ENCODE measurements at regions not wholly inside any gene's neighbourhood (a gene's known extent, or its start where the extent isn't known, plus 50 kb on each side); places are given as distances from the start of the nearest gene placed in this dataset.

- in situ Hi-C loops (cut with MboI; ENCODE audit: low pct_unique_long_range_greater_than_20kb, low sequenced_read_pairs): loop anchor here (10.0 to 25.0 kb wide), 3 partner anchors 395 to 533 kb away; partner anchors contain the start of genes HMX2 and HMX3
- no peak for DNase-seq
Measured at GRCh38 chr10:123570051-123570897, 95.9 kb upstream of the GPR26 start.

DNA sequence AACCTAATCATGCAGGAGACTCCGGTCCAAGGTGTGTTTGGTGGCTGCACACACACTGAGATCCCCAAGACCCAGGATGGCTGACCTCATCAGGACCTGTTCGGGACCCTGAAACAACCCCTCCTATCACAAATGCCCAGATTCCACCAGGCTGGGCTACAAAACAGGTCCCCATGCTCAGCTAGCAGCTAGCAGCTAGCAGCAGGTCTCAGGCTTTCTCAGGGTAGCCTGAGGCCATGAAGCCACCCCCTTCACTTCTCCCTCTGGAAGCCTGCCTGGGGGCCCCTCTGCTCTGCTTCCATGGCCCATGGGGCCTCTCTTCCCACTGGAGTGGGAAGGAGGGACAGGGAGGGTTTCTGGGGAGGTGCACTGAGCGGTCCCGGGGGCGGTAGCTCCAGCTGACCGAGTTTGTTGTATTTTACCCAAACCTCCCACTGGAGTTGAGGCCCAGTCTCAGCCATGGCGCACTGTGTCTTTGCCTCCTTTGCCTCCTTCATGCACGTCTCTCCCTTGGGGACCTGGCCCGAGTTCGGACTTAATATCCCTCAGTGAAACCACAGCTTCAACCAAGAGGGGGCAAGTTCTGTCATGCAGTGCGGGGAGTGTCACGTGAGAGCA lies 95.1 kb upstream of the GPR26 start:
- in situ Hi-C loops (cut with MboI; ENCODE audit: low pct_unique_long_range_greater_than_20kb, low sequenced_read_pairs): loop anchor here (10.0 to 25.0 kb wide), 3 partner anchors 394 to 534 kb away; partner anchors contain the start of genes HMX2 and HMX3
- DNase-seq: no peak

GRCh38 chr10:123571978-123572377 lies 94.2 kb upstream of the GPR26 start:
- DNase-seq: no peak
- in situ Hi-C loops (cut with MboI; ENCODE audit: low pct_unique_long_range_greater_than_20kb, low sequenced_read_pairs): loop anchor here (10.0 to 25.0 kb wide), 3 partner anchors 393 to 535 kb away; partner anchors contain the start of genes HMX2 and HMX3

GRCh38 chr10:123573236-123574108 lies 92.7 kb upstream of the GPR26 start:
- in situ Hi-C loops (cut with MboI; ENCODE audit: low pct_unique_long_range_greater_than_20kb, low sequenced_read_pairs): loop anchor here (10.0 to 25.0 kb wide), 3 partner anchors 391 to 536 kb away; partner anchors contain the start of genes HMX2 and HMX3
- DNase-seq: peak; percentile 45

DNA sequence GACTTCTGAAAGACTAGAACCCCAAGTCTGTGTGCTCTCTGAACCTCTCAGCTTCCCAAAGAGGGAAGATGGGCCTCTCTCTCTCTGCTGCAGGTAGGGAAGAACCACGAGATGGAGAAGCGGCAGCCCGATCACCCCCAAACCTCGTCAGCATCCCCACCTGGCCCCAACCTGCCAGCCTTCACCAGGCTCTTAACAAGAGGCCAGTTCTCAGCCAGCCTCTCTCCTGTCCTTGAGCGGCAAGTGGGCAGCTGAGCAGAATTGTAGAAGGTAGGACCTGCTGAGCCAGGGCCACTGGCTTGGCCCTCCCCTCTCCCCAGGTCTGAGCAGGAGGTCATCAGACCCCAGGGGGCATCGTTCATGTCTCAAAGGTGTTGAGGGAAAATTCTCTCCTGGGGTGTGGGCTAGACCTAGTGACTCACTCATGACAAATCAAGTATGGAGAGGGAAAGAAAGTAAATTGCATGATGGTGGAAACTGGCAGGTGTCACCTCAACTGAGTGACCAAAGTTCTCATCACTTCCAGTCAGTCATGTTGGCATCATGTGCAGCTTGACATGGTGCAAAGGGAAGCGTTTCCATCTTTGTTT lies 92.0 kb upstream of the GPR26 start:
- in situ Hi-C loops (cut with MboI; ENCODE audit: low pct_unique_long_range_greater_than_20kb, low sequenced_read_pairs): loop anchor here (10.0 to 25.0 kb wide), 3 partner anchors 391 to 537 kb away; partner anchors contain the start of genes HMX2 and HMX3
- no peak for DNase-seq

GRCh38 chr10:123575105-123575504 lies 91.0 kb upstream of the GPR26 start:
- DNase-seq: no peak
- in situ Hi-C loops (cut with MboI; ENCODE audit: low pct_unique_long_range_greater_than_20kb, low sequenced_read_pairs): loop anchor here (10.0 to 25.0 kb wide), 2 partner anchors 390 to 812 kb away; no protein-coding TSS in a partner anchor

DNA sequence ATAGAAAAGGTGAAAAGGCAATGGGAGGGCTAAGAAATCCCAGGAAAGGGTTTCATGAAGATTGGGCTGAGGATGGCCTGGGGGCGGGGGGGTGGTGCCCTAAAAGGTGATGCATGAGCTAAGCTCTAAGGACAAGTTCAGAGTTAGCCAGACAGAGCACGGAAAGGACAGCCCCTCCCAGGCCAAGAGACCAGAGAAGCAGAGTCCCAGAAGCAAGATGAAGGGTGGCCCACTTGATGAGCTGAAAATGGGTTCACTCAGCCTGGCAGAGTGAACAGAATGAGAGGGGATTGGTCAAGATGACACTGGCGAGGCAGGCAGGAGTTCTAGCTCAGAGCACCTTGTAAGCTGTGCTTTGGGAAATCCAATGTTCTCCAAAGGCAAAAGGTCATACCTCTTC lies 89.4 kb upstream of the GPR26 start:
- DNase-seq: no peak
- in situ Hi-C loops (cut with MboI; ENCODE audit: low pct_unique_long_range_greater_than_20kb, low sequenced_read_pairs): loop anchor here (10.0 to 25.0 kb wide), 2 partner anchors 388 to 811 kb away; no protein-coding TSS in a partner anchor

DNA sequence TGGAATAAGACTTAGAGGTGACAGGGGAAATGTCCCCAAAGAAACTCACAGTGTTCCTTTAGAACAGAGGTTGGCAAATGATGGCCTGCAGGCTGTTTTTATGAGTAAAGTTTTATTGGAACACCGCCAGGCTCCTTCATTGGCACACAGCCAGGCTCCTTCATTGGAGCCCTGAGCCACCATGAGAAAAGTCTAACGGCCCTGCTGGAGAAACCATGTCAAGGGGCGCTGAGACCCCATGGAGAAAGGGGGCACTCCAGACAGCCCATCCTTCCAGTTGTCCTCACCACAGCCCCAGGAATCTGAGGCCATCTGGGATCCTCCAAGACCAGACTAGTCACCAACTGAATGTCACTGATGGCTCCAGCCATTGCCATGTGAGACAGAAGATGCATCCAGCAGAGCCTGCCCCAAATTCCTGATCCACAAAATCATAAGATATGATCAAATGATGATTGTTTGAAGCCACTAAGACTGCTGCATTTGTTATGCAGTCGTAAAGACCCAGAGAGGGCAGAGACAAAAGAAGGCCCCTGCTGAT lies 88.2 kb upstream of the GPR26 start:
- in situ Hi-C loops (cut with MboI; ENCODE audit: low pct_unique_long_range_greater_than_20kb, low sequenced_read_pairs): loop anchor here (10.0 to 25.0 kb wide), 2 partner anchors 387 to 809 kb away; no protein-coding TSS in a partner anchor
- DNase-seq: no peak

DNA sequence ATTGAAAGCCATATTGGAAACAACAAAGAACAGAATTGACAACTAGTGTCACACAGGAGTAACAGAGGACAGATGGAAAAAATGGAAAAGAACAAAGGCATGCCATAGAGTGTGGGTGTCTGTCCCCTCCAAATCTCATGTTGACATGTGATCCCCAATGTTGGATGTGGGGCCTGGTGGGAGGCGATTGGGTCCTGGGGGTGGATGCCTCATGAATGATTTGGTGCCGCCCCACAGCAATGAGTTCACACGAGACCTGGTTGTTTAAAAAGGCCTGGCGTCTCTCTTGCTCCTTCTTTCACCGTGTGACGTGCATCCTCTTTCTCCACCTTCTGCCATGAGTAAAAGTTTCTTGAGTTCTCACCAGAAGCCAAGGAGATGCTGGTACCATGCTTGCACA lies 87.4 kb upstream of the GPR26 start:
- DNase-seq: no peak
- in situ Hi-C loops (cut with MboI; ENCODE audit: low pct_unique_long_range_greater_than_20kb, low sequenced_read_pairs): loop anchor here (10.0 to 25.0 kb wide), 2 partner anchors 386 to 809 kb away; no protein-coding TSS in a partner anchor

DNA sequence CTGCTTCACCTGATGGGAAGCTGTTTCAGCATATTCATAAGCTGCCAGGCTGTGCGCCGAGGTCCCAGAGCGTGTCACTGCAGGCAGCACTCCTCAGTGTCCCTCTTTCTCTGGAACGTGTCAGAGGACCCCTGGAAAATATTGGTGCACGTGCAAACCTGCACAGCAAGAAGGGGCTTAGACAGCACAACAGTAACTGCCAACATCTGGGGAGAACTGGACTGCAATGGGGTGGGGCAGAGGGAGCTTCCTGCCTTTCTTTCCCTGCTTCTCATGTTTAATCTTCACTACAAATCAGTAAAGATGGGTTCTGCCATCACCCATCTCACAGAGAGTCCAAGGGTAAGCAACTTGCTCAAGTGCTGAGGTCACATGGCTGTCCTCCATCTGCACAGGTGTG lies 86.5 kb upstream of the GPR26 start:
- in situ Hi-C loops (cut with MboI; ENCODE audit: low pct_unique_long_range_greater_than_20kb, low sequenced_read_pairs): loop anchor here (10.0 to 25.0 kb wide), 2 partner anchors 385 to 808 kb away; no protein-coding TSS in a partner anchor
- no peak for DNase-seq

GRCh38 chr10:123580426-123580825 lies 85.7 kb upstream of the GPR26 start:
- in situ Hi-C loops (cut with MboI; ENCODE audit: low pct_unique_long_range_greater_than_20kb, low sequenced_read_pairs): loop anchor here (25.0 kb wide), 1 partner anchor 807 kb away; no protein-coding TSS in a partner anchor
- DNase-seq: no peak

GRCh38 chr10:123581656-123582055 lies 84.5 kb upstream of the GPR26 start:
- in situ Hi-C loops (cut with MboI; ENCODE audit: low pct_unique_long_range_greater_than_20kb, low sequenced_read_pairs): loop anchor here (25.0 kb wide), 1 partner anchor 806 kb away; no protein-coding TSS in a partner anchor
- DNase-seq: no peak

DNA sequence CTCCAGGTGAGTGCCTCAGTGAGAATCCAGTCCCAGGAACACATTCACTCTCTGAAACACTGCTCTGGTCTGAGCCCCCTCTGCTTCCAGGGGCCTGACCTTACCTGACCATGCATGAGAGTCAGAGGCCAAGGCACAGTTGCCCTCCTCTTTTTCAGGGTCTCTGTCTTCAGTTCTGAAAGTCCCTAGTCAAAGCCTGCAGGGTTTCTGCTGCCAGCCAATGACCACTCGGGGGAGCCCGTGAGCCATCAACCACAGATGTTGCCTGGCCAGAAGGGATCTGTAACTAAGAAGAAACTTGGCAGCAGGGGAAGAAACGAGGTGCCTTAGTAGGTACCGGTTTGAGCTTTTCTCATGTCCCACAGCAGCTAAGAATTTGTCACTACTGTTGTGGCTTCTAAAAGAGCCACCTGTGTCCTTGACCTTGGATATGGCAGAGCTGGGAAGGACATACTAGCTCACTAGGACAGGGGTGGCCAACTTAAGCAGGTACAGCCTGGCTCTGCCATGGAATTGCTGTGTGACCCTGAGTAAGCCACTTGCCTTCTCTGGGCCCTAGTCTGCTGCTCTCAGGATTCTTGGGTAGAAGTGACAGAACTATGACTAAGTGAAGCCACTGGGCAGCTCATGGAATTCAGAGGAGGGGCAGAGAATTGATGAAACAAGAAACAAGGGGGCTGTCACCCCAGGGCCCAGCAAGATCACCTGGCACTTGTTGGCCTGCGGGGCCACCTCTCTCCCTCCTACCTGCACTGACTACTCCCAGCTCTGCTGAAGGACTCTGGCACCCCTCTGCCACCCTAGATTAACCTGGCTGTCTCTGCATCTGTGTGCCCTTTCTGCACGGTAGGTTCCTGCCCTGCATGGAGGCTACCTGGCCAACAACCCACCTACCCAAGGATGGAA lies 83.8 kb upstream of the GPR26 start:
- peak; percentile 65 for DNase-seq

GRCh38 chr10:123583639-123584418 lies 82.3 kb upstream of the GPR26 start:
- in situ Hi-C loops (cut with MboI; ENCODE audit: low pct_unique_long_range_greater_than_20kb, low sequenced_read_pairs): loop anchor here (25.0 kb wide), 1 partner anchor 803 kb away; no protein-coding TSS in a partner anchor
- peak; percentile 48 for DNase-seq

More for the DNA sequence above, 83.8 kb upstream of the GPR26 start:
- in situ Hi-C loops (cut with MboI; ENCODE audit: low pct_unique_long_range_greater_than_20kb, low sequenced_read_pairs): loop anchor here (25.0 kb wide), 1 partner anchor 805 kb away; no protein-coding TSS in a partner anchor

DNA sequence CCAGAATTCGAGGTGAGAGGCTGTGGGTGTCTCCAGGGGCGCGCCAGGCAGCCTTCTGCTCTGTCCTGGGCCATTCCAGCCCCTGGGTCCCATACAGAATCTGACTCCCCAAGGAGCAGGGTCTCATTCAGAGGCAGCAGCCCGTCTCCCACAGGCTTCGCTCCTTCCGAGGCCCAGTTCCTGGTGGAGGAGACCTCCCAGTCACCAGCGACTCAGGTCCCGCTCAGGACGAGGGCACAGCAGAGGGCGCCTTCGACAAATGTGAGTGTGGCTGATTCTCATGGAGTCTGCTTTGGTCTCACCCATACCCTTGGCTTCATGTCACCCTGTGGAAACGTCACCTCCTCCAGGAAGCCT lies 81.8 kb upstream of the GPR26 start:
- in situ Hi-C loops (cut with MboI; ENCODE audit: low pct_unique_long_range_greater_than_20kb, low sequenced_read_pairs): loop anchor here (25.0 kb wide), 1 partner anchor 803 kb away; no protein-coding TSS in a partner anchor
- no peak for DNase-seq
